Trophoblast cell (in vitro differentiated cells and primary cell): ENCODE measurements at regions not wholly inside any gene's neighbourhood (a gene's known extent, or its start where the extent isn't known, plus 50 kb on each side); places are given as distances from the start of the nearest gene placed in this dataset.

Experiments
- DNase-seq, 2 donors: peaks; one replicate each; pipeline ENCODE4 v3.0.0-alpha.2; 2016
- H2AFZ ChIP-seq: 2 replicates; pipeline ENCODE4 v1.6.1; 2013; ENCODE audit warnings: low read length, moderate library complexity, mild to moderate bottlenecking; ENCODE audit not compliant: insufficient read depth, poor library complexity
- H2AK5ac ChIP-seq: 2 replicates; pipeline ENCODE4 v1.6.1; 2013; ENCODE audit warnings: mild to moderate bottlenecking, low read length
- H2BK120ac ChIP-seq: 2 replicates; pipeline ENCODE4 v1.6.1; 2013; ENCODE audit warnings: low read length, mild to moderate bottlenecking, moderate library complexity; ENCODE audit not compliant: insufficient read depth, poor library complexity
- H2BK12ac ChIP-seq: 2 replicates; pipeline ENCODE4 v1.6.1; 2013; ENCODE audit warnings: mild to moderate bottlenecking, low read length, moderate library complexity
- H2BK5ac ChIP-seq: 2 replicates; pipeline ENCODE4 v1.6.1; 2013; ENCODE audit warnings: low read length, low read depth, moderate library complexity, mild to moderate bottlenecking; ENCODE audit not compliant: poor library complexity
- H3K14ac ChIP-seq: 2 replicates; pipeline ENCODE4 v1.6.1; 2013; ENCODE audit warnings: mild to moderate bottlenecking, low read length
- H3K18ac ChIP-seq: 2 replicates; pipeline ENCODE4 v1.6.1; 2013; ENCODE audit warnings: mild to moderate bottlenecking, low read length
- H3K23ac ChIP-seq: 2 replicates; pipeline ENCODE4 v1.6.1; 2013; ENCODE audit warnings: low read length
- H3K27ac ChIP-seq: 2 replicates; pipeline ENCODE4 v1.5.1; 2013; ENCODE audit warnings: low read depth, mild to moderate bottlenecking, inconsistent platforms, low read length, moderate library complexity
- H3K27me3 ChIP-seq: 2 replicates; pipeline ENCODE4 v1.6.1; 2013; ENCODE audit warnings: inconsistent platforms, mild to moderate bottlenecking, low read length, moderate library complexity; ENCODE audit not compliant: insufficient read depth
- H3K36me3 ChIP-seq, 2 experiments: 1 replicate in 1 of 2; 2 replicates in 1 of 2; pipeline ENCODE4 v1.6.1; 2013; ENCODE audit warnings: low read length in 2 of 2, mild to moderate bottlenecking in 2 of 2, moderate library complexity in 1 of 2; ENCODE audit not compliant: insufficient read depth in 2 of 2, control insufficient read depth in 1 of 2
- H3K4ac ChIP-seq: 2 replicates; pipeline ENCODE4 v1.6.1; 2013; ENCODE audit warnings: low read depth, mild to moderate bottlenecking, low read length, moderate library complexity
- H3K4me1 ChIP-seq, 2 experiments: 1 replicate in 1 of 2; 2 replicates in 1 of 2; pipeline ENCODE4 v1.6.1; 2013; ENCODE audit warnings: low read length in 2 of 2, mild to moderate bottlenecking in 2 of 2, moderate library complexity in 1 of 2; ENCODE audit not compliant: insufficient read depth in 2 of 2, control insufficient read depth in 1 of 2
- H3K4me2 ChIP-seq: 2 replicates; pipeline ENCODE4 v1.6.1; 2013; ENCODE audit warnings: inconsistent platforms, mild to moderate bottlenecking, low read length, moderate library complexity
- H3K4me3 ChIP-seq: 2 replicates; pipeline ENCODE4 v1.5.1; 2013; ENCODE audit warnings: mild to moderate bottlenecking, low read depth, low read length, inconsistent platforms
- H3K79me1 ChIP-seq: one replicate; pipeline ENCODE4 v1.6.1; 2013; ENCODE audit warnings: low read length
- H3K79me2 ChIP-seq: 2 replicates; pipeline ENCODE4 v1.6.1; 2013; ENCODE audit warnings: low read length, mild to moderate bottlenecking; ENCODE audit not compliant: control insufficient read depth, insufficient read depth, poor library complexity
- H3K9ac ChIP-seq: 2 replicates; pipeline ENCODE4 v1.6.1; 2013; ENCODE audit warnings: mild to moderate bottlenecking, low read length
- H3K9me3 ChIP-seq: 2 replicates; pipeline ENCODE4 v1.6.1; 2013; ENCODE audit warnings: low read depth, mild to moderate bottlenecking, control low read depth, inconsistent platforms, low read length; ENCODE audit not compliant: insufficient read depth
- H4K12ac ChIP-seq: 2 replicates; pipeline ENCODE4 v1.6.1; 2013; ENCODE audit warnings: low read depth, mild to moderate bottlenecking, low read length, moderate library complexity
- H4K8ac ChIP-seq: 2 replicates; pipeline ENCODE4 v1.6.1; 2013; ENCODE audit warnings: low read depth, mild to moderate bottlenecking, low read length, moderate library complexity
- H4K91ac ChIP-seq: one replicate; pipeline ENCODE4 v1.6.1; 2013; ENCODE audit warnings: low read depth, mild to moderate bottlenecking, low read length, moderate library complexity
- WGBS: extraction: QIAGEN DNeasy Blood & Tissue Kit; methylation state at CpG from one replicate; pipeline ENCODE4 v1.1.7; 2013; ENCODE audit warnings: missing lambda C conversion rate; ENCODE audit not compliant: insufficient read length, insufficient coverage; ENCODE audit errors: extremely low coverage; 5-methylcytosine and 5-hydroxymethylcytosine counted together

DNA sequence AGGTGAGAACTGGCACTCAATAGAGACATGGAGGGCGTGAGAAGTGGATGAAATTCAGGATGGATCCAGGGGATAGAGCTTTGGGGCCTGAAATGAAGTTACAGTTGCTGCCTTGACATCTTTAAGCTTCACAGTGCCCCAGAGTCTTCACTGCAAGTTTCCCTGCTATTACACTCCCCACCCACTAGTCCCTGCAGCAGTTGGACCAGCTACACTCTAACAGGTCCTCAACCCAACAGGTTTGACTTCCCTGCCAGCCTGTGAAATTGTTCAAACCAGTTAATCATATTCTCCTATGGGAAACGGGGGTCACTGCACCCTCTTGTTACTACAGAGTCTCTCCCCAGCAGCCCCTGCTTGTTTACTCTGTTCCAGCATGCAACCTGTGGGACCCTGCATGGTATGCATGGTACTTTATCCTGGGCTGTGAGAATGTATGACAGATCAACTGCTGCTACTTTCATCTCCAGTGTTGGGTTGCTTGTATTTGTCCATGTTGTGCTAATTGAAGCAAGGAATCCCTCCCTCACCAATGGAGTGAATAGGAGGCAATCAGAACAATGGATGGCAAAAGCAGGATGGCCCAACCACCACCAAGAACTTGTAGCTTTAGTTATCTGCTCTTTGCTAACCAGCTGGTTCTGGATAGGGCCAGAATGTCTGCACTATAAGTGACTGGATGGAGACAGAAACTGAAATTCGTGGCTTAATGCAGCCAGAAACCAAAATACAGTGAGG, 314.2 kb downstream of the OLFM4 start:
- H3K18ac ChIP-seq, result no peak overlapping the region
- H2BK5ac ChIP-seq, result no peak overlapping the region
- H3K4me2 ChIP-seq, result no peak overlapping the region
- H3K27me3 ChIP-seq, result no peaks in the 10 kb centered on the region
- WGBS, result no CpG with 5 or more reads among the region's 3 CpGs
- no peak overlapping the region for H3K14ac ChIP-seq
- no peak overlapping the region for H4K91ac ChIP-seq
- no peaks in the 10 kb centered on the region for H3K79me2 ChIP-seq
- H3K4me1 ChIP-seq, result no peaks in the 10 kb centered on the region
- no peak overlapping the region for H3K27ac ChIP-seq
- no peak overlapping the region for H3K9ac ChIP-seq
- no peak overlapping the region for H2AFZ ChIP-seq
- no peak overlapping the region for H3K4ac ChIP-seq
- no peaks in the 10 kb centered on the region for H3K36me3 ChIP-seq
- H2BK12ac ChIP-seq, result no peak overlapping the region
- H3K23ac ChIP-seq, result no peak overlapping the region
- no peak overlapping the region for H3K4me3 ChIP-seq
- no peak overlapping the region for H2BK120ac ChIP-seq
- no peak for DNase-seq
- H3K9me3 ChIP-seq, result no peaks in the 10 kb centered on the region
- no peak overlapping the region for H2AK5ac ChIP-seq
- no peak overlapping the region for H4K12ac ChIP-seq
- no peak overlapping the region for H4K8ac ChIP-seq
- H3K79me1 ChIP-seq, result no peaks in the 10 kb centered on the region

DNA sequence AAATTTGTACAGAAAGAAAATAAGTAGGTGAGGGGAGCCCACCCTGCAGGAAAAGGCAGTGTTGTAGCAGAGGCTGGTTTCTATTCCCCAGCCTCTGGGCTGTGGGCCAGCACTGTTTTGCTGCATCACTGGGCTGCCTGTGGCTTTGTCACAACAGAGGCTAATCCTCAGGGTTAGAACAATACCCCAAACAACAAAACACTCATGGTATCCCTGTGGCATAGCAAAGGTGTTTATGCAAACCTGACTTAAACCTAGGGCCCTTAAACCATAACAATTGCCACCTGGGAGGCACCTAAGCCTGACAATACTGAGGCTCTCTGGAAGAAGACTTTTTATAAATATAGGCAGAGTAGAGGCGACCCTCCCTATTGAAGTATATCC, 314.7 kb downstream of the OLFM4 start:
- Histone ChIP-seq H2AFZ (no peak overlapping the region), H4K91ac (no peak overlapping the region), H3K4me1 (no peaks in the 10 kb centered on the region), H3K4ac (no peak overlapping the region), H3K4me2 (no peak overlapping the region), H3K4me3 (no peak overlapping the region), H3K27ac (no peak overlapping the region), H3K23ac (no peak overlapping the region), H3K18ac (no peak overlapping the region), H2AK5ac (no peak overlapping the region), H3K9ac (no peak overlapping the region), H2BK120ac (no peak overlapping the region), H4K8ac (no peak overlapping the region), H3K9me3 (no peaks in the 10 kb centered on the region), H4K12ac (no peak overlapping the region), H3K79me1 (no peaks in the 10 kb centered on the region), H2BK5ac (no peak overlapping the region), H3K36me3 (no peaks in the 10 kb centered on the region), H3K27me3 (no peaks in the 10 kb centered on the region), H2BK12ac (no peak overlapping the region), H3K79me2 (no peaks in the 10 kb centered on the region), H3K14ac (no peak overlapping the region)
- DNase-seq, result no peak
- WGBS, result no CpG with 5 or more reads among the region's 1 CpG

DNA sequence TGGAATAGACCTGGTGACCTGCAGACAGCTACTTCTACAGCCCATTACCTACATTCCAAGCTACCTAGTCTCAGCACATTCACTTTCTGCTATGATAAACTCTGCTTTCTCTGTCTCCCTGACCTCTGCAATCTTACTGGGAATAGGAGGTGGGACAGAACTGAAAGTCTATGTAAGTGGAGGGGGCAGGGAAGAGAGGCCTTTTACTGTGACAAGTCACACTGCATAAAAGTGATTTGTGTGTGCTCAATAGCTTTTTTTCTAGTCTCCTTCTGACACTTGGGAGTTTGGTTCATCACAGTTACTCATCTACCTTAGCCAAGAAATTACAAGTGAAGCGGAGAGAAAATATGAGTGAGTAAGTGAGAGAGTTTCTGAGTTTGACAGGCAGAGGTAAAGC, 322.4 kb downstream of the OLFM4 start:
- no CpG with 5 or more reads among the region's 1 CpG for WGBS
- Histone ChIP-seq H3K9ac (no peak overlapping the region), H3K27ac (no peak overlapping the region), H3K14ac (no peak overlapping the region), H3K4me3 (no peak overlapping the region), H4K12ac (no peak overlapping the region), H3K36me3 (no peaks in the 10 kb centered on the region), H2BK120ac (no peak overlapping the region), H3K79me2 (no peaks in the 10 kb centered on the region), H3K4ac (no peak overlapping the region), H2BK5ac (no peak overlapping the region), H3K4me1 (no peaks in the 10 kb centered on the region), H3K18ac (no peak overlapping the region), H3K9me3 (no peaks in the 10 kb centered on the region), H4K91ac (no peak overlapping the region), H2AFZ (no peak overlapping the region), H3K79me1 (no peaks in the 10 kb centered on the region), H3K27me3 (no peaks in the 10 kb centered on the region), H4K8ac (no peak overlapping the region), H3K23ac (no peak overlapping the region), H2BK12ac (no peak overlapping the region), H2AK5ac (no peak overlapping the region), H3K4me2 (no peak overlapping the region)
- DNase-seq, result no peak

DNA sequence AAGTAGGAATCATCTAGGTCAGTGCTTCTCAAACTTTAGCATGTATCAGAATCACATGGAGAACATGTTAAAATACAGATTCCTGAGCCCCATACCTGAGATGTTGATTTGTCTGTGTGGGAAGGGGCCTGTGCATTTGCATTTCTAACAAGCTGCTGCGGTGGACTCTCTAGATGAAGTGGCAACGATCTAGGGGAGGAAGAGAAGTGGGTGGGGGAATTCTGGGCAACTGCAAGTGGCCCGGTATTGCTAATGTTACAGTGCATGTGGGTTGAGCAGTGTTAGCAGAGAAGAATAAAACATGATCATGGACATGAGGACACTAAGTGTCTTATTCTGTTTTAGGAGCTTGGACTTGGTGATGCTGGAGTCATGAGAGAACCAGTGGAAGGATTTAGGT, 329.0 kb downstream of the OLFM4 start:
- H3K36me3 ChIP-seq, result no peaks in the 10 kb centered on the region

More for the DNA sequence above, 329.0 kb downstream of the OLFM4 start:
- Histone ChIP-seq H3K27ac (no peak overlapping the region), H3K4me2 (no peak overlapping the region), H2BK5ac (no peak overlapping the region), H3K18ac (no peak overlapping the region), H2BK12ac (no peak overlapping the region), H3K23ac (no peak overlapping the region), H3K9ac (no peak overlapping the region), H2BK120ac (no peak overlapping the region), H3K4me3 (no peak overlapping the region), H3K79me1 (no peaks in the 10 kb centered on the region), H3K4ac (no peak overlapping the region), H4K12ac (no peak overlapping the region), H4K91ac (no peak overlapping the region), H3K27me3 (no peaks in the 10 kb centered on the region), H3K9me3 (no peaks in the 10 kb centered on the region), H3K4me1 (no peaks in the 10 kb centered on the region), H2AK5ac (no peak overlapping the region), H2AFZ (no peak overlapping the region), H4K8ac (no peak overlapping the region), H3K14ac (no peak overlapping the region), H3K79me2 (no peaks in the 10 kb centered on the region)
- no peak for DNase-seq
- no CpG with 5 or more reads among the region's 3 CpGs for WGBS
